ENCODE measurements at regions not wholly inside any gene's neighbourhood (a gene's known extent, or its start where the extent isn't known, plus 50 kb on each side); places are given as distances from the start of the nearest gene placed in this dataset.
"Not testable (repeated sequence)": the region's sequence is repeated elsewhere in the genome, so short reads cannot be mapped to it uniquely, and the experiment has no call there.

DNA sequence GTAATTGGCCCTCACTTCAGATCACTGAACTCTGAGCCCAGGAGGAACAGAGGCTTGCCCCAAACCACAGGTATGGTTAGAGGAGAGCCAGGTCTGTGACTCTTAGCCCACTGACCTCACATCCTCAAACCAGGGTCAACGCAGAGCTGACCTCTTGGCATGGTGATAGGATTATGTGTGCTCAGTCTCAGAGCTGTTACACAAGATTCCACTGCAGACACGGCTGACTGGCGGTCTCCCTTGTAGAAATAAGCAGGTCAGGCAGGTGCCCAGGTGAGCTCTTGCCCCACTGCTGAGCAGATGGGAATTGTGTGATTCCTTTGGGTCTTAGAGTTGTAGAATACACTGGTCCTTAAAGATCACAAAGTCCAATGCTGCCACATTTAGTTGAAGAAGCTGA is 66.0 kb upstream of the PITX1 start:
- no peak overlapping the region for H3K4me3 ChIP-seq (replicated peaks in 1 of 2; ENCODE audit: low read depth in 2 of 2, low read length in 2 of 2)
- no peak for DNase-seq (ENCODE audit: low read depth in 2 of 2)
- no peak for TF ChIP-seq CTCF (IDR thresholded peaks at IDR 0.05; ENCODE audit: low read depth, low read length)

- no peak overlapping the region for H3K4me3 ChIP-seq (replicated peaks in 1 of 2; ENCODE audit: low read depth in 2 of 2, low read length in 2 of 2)
- DNase-seq (ENCODE audit: low read depth in 2 of 2), result no peak
- TF ChIP-seq CTCF (IDR thresholded peaks at IDR 0.05; ENCODE audit: low read depth, low read length), result no peak
Observed at GRCh38 chr5:135097390-135097789, 63.4 kb upstream of the PITX1 start.

GRCh38 chr5:135095871-135096270 is 61.8 kb upstream of the PITX1 start:
- no peak overlapping the region for H3K4me3 ChIP-seq (replicated peaks in 1 of 2; ENCODE audit: low read depth in 2 of 2, low read length in 2 of 2)
- DNase-seq (ENCODE audit: low read depth in 2 of 2), result no peak
- no peak for TF ChIP-seq CTCF (IDR thresholded peaks at IDR 0.05; ENCODE audit: low read depth, low read length)

DNA sequence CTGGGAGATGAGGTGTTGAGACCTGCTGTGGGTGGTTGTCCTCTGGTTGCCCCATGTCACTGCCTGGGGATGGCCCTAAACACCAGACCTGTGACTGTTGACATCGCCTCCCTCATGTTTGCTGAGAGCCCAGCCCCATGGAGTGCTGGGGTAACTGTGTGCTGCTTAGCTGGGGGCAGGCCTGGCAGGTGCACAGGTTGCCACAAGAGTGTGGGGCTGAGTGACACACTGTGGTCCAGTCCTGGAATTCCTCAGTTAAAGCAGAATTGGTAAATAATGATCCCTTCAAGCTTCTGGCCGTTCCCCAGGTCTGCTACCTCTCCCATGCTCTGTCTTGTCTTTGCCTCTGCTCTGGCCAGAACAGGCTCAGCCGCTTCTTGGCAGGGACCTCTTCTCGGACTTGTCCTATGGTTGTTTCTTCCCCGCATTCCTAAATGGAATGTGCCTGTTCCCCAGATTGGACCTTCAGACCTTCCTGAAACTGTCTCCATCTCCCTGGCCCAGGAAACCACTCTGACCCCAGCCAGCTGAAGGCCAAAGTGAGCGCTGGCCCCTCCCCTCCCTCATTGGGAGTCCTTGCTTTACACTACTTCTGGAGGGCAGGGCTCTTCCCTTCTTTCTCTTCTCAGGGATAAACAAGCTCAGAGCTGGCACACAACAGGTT is 61.2 kb upstream of the PITX1 start:
- no peak for TF ChIP-seq CTCF (IDR thresholded peaks at IDR 0.05; ENCODE audit: low read depth, low read length)
- H3K4me3 ChIP-seq (replicated peaks in 1 of 2; ENCODE audit: low read depth in 2 of 2, low read length in 2 of 2), result no peak overlapping the region
- DNase-seq (ENCODE audit: low read depth in 2 of 2), result no peak

DNA sequence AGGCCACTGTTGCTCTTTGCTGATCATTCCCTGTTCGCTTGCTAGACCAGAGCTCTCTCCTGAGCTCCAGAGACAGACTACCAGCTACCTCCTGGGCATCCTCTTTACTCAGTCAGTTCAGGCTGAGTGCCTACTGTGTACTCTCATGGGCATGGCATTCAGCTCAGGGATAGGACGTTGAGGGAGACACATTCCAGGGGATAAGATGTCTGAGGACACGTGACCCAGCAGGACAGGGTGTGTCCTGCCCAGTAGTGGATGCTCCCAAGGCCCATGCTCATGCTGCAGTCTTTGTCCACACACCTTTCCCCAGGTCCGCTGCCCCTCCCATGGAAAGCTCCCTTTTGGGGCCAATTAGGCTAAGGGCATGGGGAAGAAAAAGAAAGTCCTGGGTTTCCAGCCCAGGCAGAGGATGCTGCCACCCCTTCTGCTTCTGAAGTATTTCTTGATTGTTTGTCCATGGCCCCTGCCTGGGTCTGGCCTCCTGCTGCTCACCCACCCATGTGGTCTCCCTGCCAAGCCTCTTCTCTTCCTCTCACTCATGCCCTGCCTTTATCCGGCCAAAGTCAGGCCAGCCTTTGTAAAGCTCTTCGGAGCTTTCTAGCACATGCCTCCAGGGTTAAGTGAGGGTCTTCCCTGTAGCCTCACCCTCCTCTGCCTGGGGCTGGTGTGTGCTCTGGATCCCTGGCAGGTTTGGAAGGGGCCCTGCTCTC is 60.5 kb upstream of the PITX1 start:
- no peak for DNase-seq (ENCODE audit: low read depth in 2 of 2)
- TF ChIP-seq CTCF (IDR thresholded peaks at IDR 0.05; ENCODE audit: low read depth, low read length), result no peak
- no peak overlapping the region for H3K4me3 ChIP-seq (replicated peaks in 1 of 2; ENCODE audit: low read depth in 2 of 2, low read length in 2 of 2)

DNA sequence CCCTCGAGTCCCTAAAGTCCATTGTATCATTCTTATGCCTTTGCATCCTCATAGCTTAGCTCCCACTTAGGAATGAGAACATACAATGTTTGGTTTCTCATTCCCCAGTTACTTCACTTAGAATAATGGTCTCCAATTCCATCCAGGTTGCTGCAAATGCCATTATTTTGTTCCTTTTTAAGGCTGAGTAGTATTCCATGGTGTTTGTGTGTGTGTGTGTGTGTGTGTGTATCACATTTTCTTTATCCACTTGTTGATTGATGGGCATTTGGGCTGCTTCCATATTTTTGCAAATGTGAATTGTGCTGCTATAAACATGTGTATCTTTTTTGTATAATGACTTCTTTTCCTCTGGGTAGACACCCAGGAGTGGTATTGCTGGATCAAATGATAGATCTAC is 59.5 kb upstream of the PITX1 start:
- DNase-seq (ENCODE audit: low read depth in 2 of 2); H3K4me3 ChIP-seq (replicated peaks in 1 of 2; ENCODE audit: low read depth in 2 of 2, low read length in 2 of 2): not testable (repeated sequence)

DNA sequence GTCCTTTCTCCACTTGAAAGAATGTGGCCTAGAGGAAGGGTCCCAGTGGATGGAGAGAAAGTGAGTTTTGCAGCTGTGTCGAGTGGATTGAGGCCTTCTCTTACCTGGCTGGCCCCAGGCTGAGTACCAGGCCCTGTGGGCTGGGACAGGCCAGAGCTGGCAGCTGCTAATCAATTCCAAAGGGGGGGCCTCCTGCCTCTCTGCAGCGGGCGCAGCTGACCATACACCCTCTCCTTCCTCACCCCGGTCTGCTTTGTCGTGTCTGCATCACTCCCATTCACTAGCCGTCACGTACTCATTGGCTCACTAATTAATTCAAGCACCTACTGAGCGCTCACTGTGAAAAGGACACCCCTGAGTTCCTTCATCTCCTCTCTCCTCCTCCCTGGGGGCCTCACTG is 58.4 kb upstream of the PITX1 start:
- no peak for DNase-seq (ENCODE audit: low read depth in 2 of 2)
- TF ChIP-seq CTCF (IDR thresholded peaks at IDR 0.05; ENCODE audit: low read depth, low read length), result no peak
- no peak overlapping the region for H3K4me3 ChIP-seq (replicated peaks in 1 of 2; ENCODE audit: low read depth in 2 of 2, low read length in 2 of 2)

Measured in cardiac fibroblast (primary cell).